Thyroid gland (tissue), 4 donors: ENCODE measurements at regions not wholly inside any gene's neighbourhood (a gene's known extent, or its start where the extent isn't known, plus 50 kb on each side); places are given as distances from the start of the nearest gene placed in this dataset.

Experiments
- POLR2A ChIP-seq, 2 donors: fragments of 450-650 bp; IDR thresholded peaks; one replicate each; pipeline ENCODE4 v1.6.1; 2017; ENCODE audit warnings: antibody characterized with exemption in 2 of 2, mild to moderate bottlenecking in 2 of 2, moderate library complexity in 1 of 2
- TF ChIP-seq, protein P1 (sequence below), 6 experiments: fragments of 200-600 bp in 3 of 6; fragments of 450-650 bp in 3 of 6; sonication (generic) in 3 of 6; IDR thresholded peaks; one replicate each; pipeline ENCODE4 v1.5.1; 2016 to 2019; ENCODE audit warnings: antibody characterized with exemption in 6 of 6, mild to moderate bottlenecking in 2 of 6, inconsistent platforms in 1 of 6, moderate library complexity in 1 of 6

DNA sequence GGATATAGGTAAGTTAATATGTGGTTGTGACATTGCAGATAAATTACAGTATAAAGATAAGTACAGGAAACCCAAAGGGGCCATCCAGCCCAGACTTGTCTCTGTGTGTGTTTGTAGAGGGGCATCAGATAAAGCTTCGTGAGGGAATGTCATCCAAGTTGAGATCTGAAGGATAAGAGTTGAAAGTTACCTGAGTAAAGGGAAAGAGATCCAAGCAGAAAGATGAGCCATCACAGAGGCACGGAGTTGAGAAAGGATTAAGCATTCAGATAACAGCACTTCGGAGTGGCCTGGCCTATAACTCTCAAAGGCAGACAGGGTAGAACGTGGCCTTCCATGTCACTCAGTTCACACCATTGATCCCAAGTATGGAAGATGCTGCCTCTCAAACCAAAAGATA is 749.1 kb downstream of the ADGRL2 start:
- TF ChIP-seq, protein P1, sequence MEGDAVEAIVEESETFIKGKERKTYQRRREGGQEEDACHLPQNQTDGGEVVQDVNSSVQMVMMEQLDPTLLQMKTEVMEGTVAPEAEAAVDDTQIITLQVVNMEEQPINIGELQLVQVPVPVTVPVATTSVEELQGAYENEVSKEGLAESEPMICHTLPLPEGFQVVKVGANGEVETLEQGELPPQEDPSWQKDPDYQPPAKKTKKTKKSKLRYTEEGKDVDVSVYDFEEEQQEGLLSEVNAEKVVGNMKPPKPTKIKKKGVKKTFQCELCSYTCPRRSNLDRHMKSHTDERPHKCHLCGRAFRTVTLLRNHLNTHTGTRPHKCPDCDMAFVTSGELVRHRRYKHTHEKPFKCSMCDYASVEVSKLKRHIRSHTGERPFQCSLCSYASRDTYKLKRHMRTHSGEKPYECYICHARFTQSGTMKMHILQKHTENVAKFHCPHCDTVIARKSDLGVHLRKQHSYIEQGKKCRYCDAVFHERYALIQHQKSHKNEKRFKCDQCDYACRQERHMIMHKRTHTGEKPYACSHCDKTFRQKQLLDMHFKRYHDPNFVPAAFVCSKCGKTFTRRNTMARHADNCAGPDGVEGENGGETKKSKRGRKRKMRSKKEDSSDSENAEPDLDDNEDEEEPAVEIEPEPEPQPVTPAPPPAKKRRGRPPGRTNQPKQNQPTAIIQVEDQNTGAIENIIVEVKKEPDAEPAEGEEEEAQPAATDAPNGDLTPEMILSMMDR (IDR thresholded peaks at IDR 0.05): no peak
- no peak for TF ChIP-seq POLR2A (IDR thresholded peaks at IDR 0.05)
